ENCODE measurements at regions not wholly inside any gene's neighbourhood (a gene's known extent, or its start where the extent isn't known, plus 50 kb on each side); places are given as distances from the start of the nearest gene placed in this dataset.
"Not testable (repeated sequence)": the region's sequence is repeated elsewhere in the genome, so short reads cannot be mapped to it uniquely, and the experiment has no call there.

- no peak for DNase-seq
- ATAC-seq, result no peak
- intact Hi-C loops (cut with micrococcal nuclease), result no loop called here
Observed at GRCh38 chr15:69924531-69924930, 173.2 kb downstream of the TLE3 start.

GRCh38 chr15:69926006-69926405 is 171.7 kb downstream of the TLE3 start:
- intact Hi-C loops (cut with micrococcal nuclease), result no loop called here
- DNase-seq, result no peak
- no peak for ATAC-seq

GRCh38 chr15:69926721-69927120 is 171.0 kb downstream of the TLE3 start:
- ATAC-seq (no peak), DNase-seq (no peak)
- intact Hi-C loops (cut with micrococcal nuclease), result no loop called here

GRCh38 chr15:69928890-69929289 is 168.8 kb downstream of the TLE3 start:
- ATAC-seq; intact Hi-C loops (cut with micrococcal nuclease); DNase-seq: not testable (repeated sequence)

GRCh38 chr15:69929905-69930630 is 167.6 kb downstream of the TLE3 start:
- intact Hi-C loops (cut with micrococcal nuclease), result no loop called here
- DNase-seq (no peak), ATAC-seq (no peak)

GRCh38 chr15:69930754-69931153 is 167.0 kb downstream of the TLE3 start:
- DNase-seq (no peak), ATAC-seq (peak; percentile 77)
- intact Hi-C loops (cut with micrococcal nuclease), result no loop called here

GRCh38 chr15:69931156-69931555 is 166.6 kb downstream of the TLE3 start:
- DNase-seq (no peak), ATAC-seq (peak; percentile 97)
- intact Hi-C loops (cut with micrococcal nuclease), result no loop called here

GRCh38 chr15:69934607-69935006 is 163.1 kb downstream of the TLE3 start:
- intact Hi-C loops (cut with micrococcal nuclease), result no loop called here

GRCh38 chr15:69939513-69940440 is 157.9 kb downstream of the TLE3 start:
- intact Hi-C loops (cut with micrococcal nuclease), result no loop called here
- ATAC-seq, result peak; percentile 34
- DNase-seq, result no peak

More at GRCh38 chr15:69934607-69935006, 163.1 kb downstream of the TLE3 start:
- DNase-seq, result no peak
- ATAC-seq, result no peak

- no peak for ATAC-seq
Observed at GRCh38 chr15:69940441-69941300, 157.0 kb downstream of the TLE3 start.

GRCh38 chr15:69941301-69941605 is 156.5 kb downstream of the TLE3 start:
- no peak for ATAC-seq
- intact Hi-C loops (cut with micrococcal nuclease), result no loop called here

More at GRCh38 chr15:69940441-69941300, 157.0 kb downstream of the TLE3 start:
- intact Hi-C loops (cut with micrococcal nuclease), result no loop called here
- DNase-seq, result no peak

GRCh38 chr15:69941706-69942495 is 155.8 kb downstream of the TLE3 start:
- intact Hi-C loops (cut with micrococcal nuclease), result no loop called here
- DNase-seq, result no peak
- no peak for ATAC-seq

More at GRCh38 chr15:69941301-69941605, 156.5 kb downstream of the TLE3 start:
- no peak for DNase-seq

GRCh38 chr15:69943637-69944036 is 154.1 kb downstream of the TLE3 start:
- ATAC-seq (no peak), DNase-seq (no peak)
- intact Hi-C loops (cut with micrococcal nuclease), result no loop called here

- intact Hi-C loops (cut with micrococcal nuclease), result no loop called here
- DNase-seq, result no peak
- no peak for ATAC-seq
Observed at GRCh38 chr15:69945729-69946128, 152.0 kb downstream of the TLE3 start.

GRCh38 chr15:69946870-69947269 is 150.8 kb downstream of the TLE3 start:
- DNase-seq (no peak), ATAC-seq (no peak)
- intact Hi-C loops (cut with micrococcal nuclease), result no loop called here

- ATAC-seq (no peak), DNase-seq (no peak)
- intact Hi-C loops (cut with micrococcal nuclease), result no loop called here
Observed at GRCh38 chr15:69947394-69947793, 150.3 kb downstream of the TLE3 start.

GRCh38 chr15:69949485-69949884 is 148.2 kb downstream of the TLE3 start:
- no peak for ATAC-seq
- DNase-seq, result no peak
- intact Hi-C loops (cut with micrococcal nuclease), result no loop called here

GRCh38 chr15:69951256-69951897 is 146.3 kb downstream of the TLE3 start:
- ATAC-seq (no peak), DNase-seq (no peak)
- intact Hi-C loops (cut with micrococcal nuclease), result no loop called here

Measured in left ventricle myocardium superior (tissue), 1 donor.